Esophagus (tissue), 2 donors: ENCODE measurements at regions not wholly inside any gene's neighbourhood (a gene's known extent, or its start where the extent isn't known, plus 50 kb on each side); places are given as distances from the start of the nearest gene placed in this dataset.
A peak's percentile ranks its signal among the peaks of the same experiment; 100 is the strongest.

Experiments used
- H3K27ac ChIP-seq, 2 donors: one replicate each; pipeline ENCODE4 v1.5.1; 2013; ENCODE audit warnings: low read depth in 2 of 2, mild to moderate bottlenecking in 2 of 2, inconsistent platforms in 1 of 2, low read length in 1 of 2, moderate library complexity in 1 of 2
- H3K27me3 ChIP-seq, 2 donors: one replicate each; pipeline ENCODE4 v1.6.1; 2013; ENCODE audit warnings: low read length in 2 of 2, control low read depth in 1 of 2, mild to moderate bottlenecking in 1 of 2; ENCODE audit not compliant: insufficient read depth in 2 of 2, control insufficient read depth in 1 of 2
- H3K36me3 ChIP-seq, 2 donors: one replicate each; pipeline ENCODE4 v1.6.1; 2013; ENCODE audit warnings: low read length in 1 of 2; ENCODE audit not compliant: control insufficient read depth in 2 of 2, insufficient read depth in 2 of 2
- H3K4me1 ChIP-seq, 2 donors: one replicate each; pipeline ENCODE4 v1.6.1; 2013; ENCODE audit warnings: low read length in 1 of 2; ENCODE audit not compliant: control insufficient read depth in 2 of 2, insufficient read depth in 2 of 2
- H3K4me3 ChIP-seq, 2 donors: one replicate each; pipeline ENCODE4 v1.5.1; 2013; ENCODE audit warnings: low read length in 2 of 2, mild to moderate bottlenecking in 2 of 2, low read depth in 1 of 2, moderate library complexity in 1 of 2
- H3K9me3 ChIP-seq, 2 donors: one replicate each; pipeline ENCODE4 v1.6.1; 2013; ENCODE audit warnings: mild to moderate bottlenecking in 2 of 2, low read depth in 1 of 2, low read length in 1 of 2, moderate library complexity in 1 of 2; ENCODE audit not compliant: control insufficient read depth in 2 of 2, insufficient read depth in 1 of 2
- WGBS, 2 donors: extraction: QIAGEN DNeasy Blood & Tissue Kit; methylation state at CpG; one replicate each; pipeline ENCODE4 v1.1.7; 2013; 5-methylcytosine and 5-hydroxymethylcytosine counted together
- donor health status: healthy with polysubstance abuse.
- donor health status: Bipolar disorder and iron deficiency.

- Histone ChIP-seq H3K27me3 (no peaks in the 10 kb centered on the region), H3K9me3 (no peaks in the 10 kb centered on the region), H3K27ac (peak overlapping the region; percentile 47 to 57), H3K36me3 (no peaks in the 10 kb centered on the region), H3K4me1 (no peaks in the 10 kb centered on the region), H3K4me3 (no peak overlapping the region)
- 25 to 34% methylated on average over 9 of the region's 9 CpGs for WGBS, 2 donors
Observed at GRCh38 chr6:142551274-142551811, 249.5 kb downstream of the ADGRG6 start.

- Histone ChIP-seq H3K9me3 (peaks cover 0 to 2% of the 10 kb centered on the region in 2 donors), H3K36me3 (no peaks in the 10 kb centered on the region), H3K27ac (no peak overlapping the region), H3K27me3 (no peaks in the 10 kb centered on the region), H3K4me3 (no peak overlapping the region), H3K4me1 (no peaks in the 10 kb centered on the region)
- WGBS, 2 donors = 62 to 70% methylated on average over 3 of the region's 3 CpGs
Observed at GRCh38 chr6:142558786-142559185, 257.0 kb downstream of the ADGRG6 start.

GRCh38 chr6:142561511-142562265 is 259.9 kb downstream of the ADGRG6 start:
- peaks cover 0 to 2% of the 10 kb centered on the region in 2 donors for H3K9me3 ChIP-seq

GRCh38 chr6:142562865-142563264 is 261.1 kb downstream of the ADGRG6 start:
- WGBS, 2 donors = 87 to 91% methylated on average over 4 of the region's 4 CpGs
- Histone ChIP-seq H3K27me3 (no peaks in the 10 kb centered on the region), H3K4me1 (no peaks in the 10 kb centered on the region), H3K27ac (no peak overlapping the region), H3K4me3 (no peak overlapping the region), H3K36me3 (no peaks in the 10 kb centered on the region), H3K9me3 (peaks cover 0 to under 1% of the 10 kb centered on the region in 2 donors)

More at GRCh38 chr6:142561511-142562265, 259.9 kb downstream of the ADGRG6 start:
- no peaks in the 10 kb centered on the region for H3K27me3 ChIP-seq
- no peaks in the 10 kb centered on the region for H3K4me1 ChIP-seq
- H3K27ac ChIP-seq = no peak overlapping the region
- H3K36me3 ChIP-seq = no peaks in the 10 kb centered on the region
- no peak overlapping the region for H3K4me3 ChIP-seq
- 89 to 92% methylated on average over 3 of the region's 3 CpGs for WGBS, 2 donors

GRCh38 chr6:142566628-142567396 is 265.0 kb downstream of the ADGRG6 start:
- Histone ChIP-seq H3K27ac (no peak overlapping the region), H3K4me1 (no peaks in the 10 kb centered on the region), H3K9me3 (no peaks in the 10 kb centered on the region), H3K27me3 (no peaks in the 10 kb centered on the region), H3K36me3 (no peaks in the 10 kb centered on the region), H3K4me3 (no peak overlapping the region)
- 66 to 74% methylated on average over 10 of the region's 10 CpGs for WGBS, 2 donors

- no peaks in the 10 kb centered on the region for H3K27me3 ChIP-seq
- 68 to 70% methylated on average over 3 of the region's 3 CpGs for WGBS, 2 donors
- H3K4me3 ChIP-seq = no peak overlapping the region
- H3K9me3 ChIP-seq = no peaks in the 10 kb centered on the region
- no peaks in the 10 kb centered on the region for H3K36me3 ChIP-seq
- no peak overlapping the region for H3K27ac ChIP-seq
- no peaks in the 10 kb centered on the region for H3K4me1 ChIP-seq
Observed at GRCh38 chr6:142567461-142567860, 265.7 kb downstream of the ADGRG6 start.

GRCh38 chr6:142568857-142569597 is 267.2 kb downstream of the ADGRG6 start:
- Histone ChIP-seq H3K27ac (no peak overlapping the region), H3K27me3 (no peaks in the 10 kb centered on the region), H3K36me3 (no peaks in the 10 kb centered on the region), H3K9me3 (peaks cover 0 to 3% of the 10 kb centered on the region in 2 donors), H3K4me3 (no peak overlapping the region), H3K4me1 (no peaks in the 10 kb centered on the region)
- 64 to 76% methylated on average over 1 of the region's 1 CpG for WGBS, 2 donors

GRCh38 chr6:142569676-142570075 is 267.9 kb downstream of the ADGRG6 start:
- H3K36me3 ChIP-seq = no peaks in the 10 kb centered on the region
- H3K9me3 ChIP-seq = peaks cover 0 to 6% of the 10 kb centered on the region in 2 donors
- no peak overlapping the region for H3K4me3 ChIP-seq
- H3K27me3 ChIP-seq = no peaks in the 10 kb centered on the region
- H3K27ac ChIP-seq = peak overlapping the region in 1 of 2 donors; percentile 0
- WGBS, 2 donors = 19 to 21% methylated on average over 1 of the region's 1 CpG
- H3K4me1 ChIP-seq = no peaks in the 10 kb centered on the region

- H3K4me3 ChIP-seq = no peak overlapping the region
- peak overlapping the region in 1 of 2 donors; percentile 7 for H3K27ac ChIP-seq
- H3K27me3 ChIP-seq = no peaks in the 10 kb centered on the region
- H3K4me1 ChIP-seq = no peaks in the 10 kb centered on the region
- no peaks in the 10 kb centered on the region for H3K36me3 ChIP-seq
- peaks cover 0 to 6% of the 10 kb centered on the region in 2 donors for H3K9me3 ChIP-seq
Observed at GRCh38 chr6:142570221-142570671, 268.4 kb downstream of the ADGRG6 start.
